Upper lobe of right lung (tissue), 1 donor: ENCODE measurements at regions not wholly inside any gene's neighbourhood (a gene's known extent, or its start where the extent isn't known, plus 50 kb on each side); places are given as distances from the start of the nearest gene placed in this dataset.

Source experiments
- ATAC-seq: fragments of 200-7000 bp; cut with Tn5 transposase; one replicate; pipeline ENCODE4 v1.9.1; 2020; ENCODE audit warnings: mild to moderate bottlenecking, moderate library complexity
- DNase-seq: peaks from one replicate; pipeline ENCODE4 v3.0.0-alpha.2; 2020
- H3K27ac ChIP-seq: fragments of 200-600 bp; one replicate; pipeline ENCODE4 v1.8.0; 2022
- H3K27me3 ChIP-seq: fragments of 200-600 bp; one replicate; pipeline ENCODE4 v1.8.0; 2022; ENCODE audit warnings: mild to moderate bottlenecking
- H3K36me3 ChIP-seq: fragments of 200-600 bp; one replicate; pipeline ENCODE4 v1.8.0; 2022
- H3K4me1 ChIP-seq: fragments of 200-600 bp; one replicate; pipeline ENCODE4 v1.8.0; 2022
- H3K4me3 ChIP-seq: fragments of 200-600 bp; one replicate; pipeline ENCODE4 v1.8.0; 2022; ENCODE audit warnings: mild to moderate bottlenecking
- H3K9me3 ChIP-seq: fragments of 200-600 bp; one replicate; pipeline ENCODE4 v1.8.0; 2022
- intact Hi-C: fragments of 100-400 bp; cut with DNase I; formaldehyde crosslinking; loops from one replicate; pipeline ENCODE4 v1.11.0; 2022
- TF ChIP-seq, protein P1 (sequence below): fragments of 200-600 bp; IDR thresholded peaks from one replicate; pipeline ENCODE4 v1.8.0; 2022; ENCODE audit warnings: antibody characterized with exemption
- donor health status: DM: no; HTN: yes; CAD: no; lungs with severe emphysema.

DNA sequence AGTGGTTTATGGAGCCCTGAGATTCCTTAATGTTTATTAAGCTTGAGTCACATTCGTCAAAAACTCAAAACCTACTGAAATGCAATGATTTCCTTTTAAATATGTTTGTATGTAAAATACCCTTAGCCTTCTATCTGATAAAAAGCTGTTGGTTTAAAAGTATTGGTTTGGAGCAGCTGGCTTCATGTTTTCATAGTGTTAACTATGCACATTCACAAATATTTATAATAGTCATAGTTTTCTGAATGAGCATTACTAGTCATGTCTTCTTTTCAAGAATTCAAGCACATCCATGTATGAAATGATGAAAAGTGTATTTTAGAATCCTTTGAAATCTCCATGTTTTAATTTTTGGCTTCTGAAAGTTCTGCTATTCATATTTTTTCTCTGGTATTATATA is 558.6 kb downstream of the UTRN start:
- H3K4me1 ChIP-seq: no peaks in the 10 kb centered on the region
- H3K4me3 ChIP-seq: no peak overlapping the region
- no peaks in the 10 kb centered on the region for H3K27me3 ChIP-seq
- ATAC-seq (no peak), DNase-seq (no peak)
- no peak overlapping the region for H3K27ac ChIP-seq
- TF ChIP-seq, protein P1, sequence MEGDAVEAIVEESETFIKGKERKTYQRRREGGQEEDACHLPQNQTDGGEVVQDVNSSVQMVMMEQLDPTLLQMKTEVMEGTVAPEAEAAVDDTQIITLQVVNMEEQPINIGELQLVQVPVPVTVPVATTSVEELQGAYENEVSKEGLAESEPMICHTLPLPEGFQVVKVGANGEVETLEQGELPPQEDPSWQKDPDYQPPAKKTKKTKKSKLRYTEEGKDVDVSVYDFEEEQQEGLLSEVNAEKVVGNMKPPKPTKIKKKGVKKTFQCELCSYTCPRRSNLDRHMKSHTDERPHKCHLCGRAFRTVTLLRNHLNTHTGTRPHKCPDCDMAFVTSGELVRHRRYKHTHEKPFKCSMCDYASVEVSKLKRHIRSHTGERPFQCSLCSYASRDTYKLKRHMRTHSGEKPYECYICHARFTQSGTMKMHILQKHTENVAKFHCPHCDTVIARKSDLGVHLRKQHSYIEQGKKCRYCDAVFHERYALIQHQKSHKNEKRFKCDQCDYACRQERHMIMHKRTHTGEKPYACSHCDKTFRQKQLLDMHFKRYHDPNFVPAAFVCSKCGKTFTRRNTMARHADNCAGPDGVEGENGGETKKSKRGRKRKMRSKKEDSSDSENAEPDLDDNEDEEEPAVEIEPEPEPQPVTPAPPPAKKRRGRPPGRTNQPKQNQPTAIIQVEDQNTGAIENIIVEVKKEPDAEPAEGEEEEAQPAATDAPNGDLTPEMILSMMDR: no peak
- peaks cover 65% of the 10 kb centered on the region for H3K36me3 ChIP-seq
- no peaks in the 10 kb centered on the region for H3K9me3 ChIP-seq
- intact Hi-C loops: no loop called here

DNA sequence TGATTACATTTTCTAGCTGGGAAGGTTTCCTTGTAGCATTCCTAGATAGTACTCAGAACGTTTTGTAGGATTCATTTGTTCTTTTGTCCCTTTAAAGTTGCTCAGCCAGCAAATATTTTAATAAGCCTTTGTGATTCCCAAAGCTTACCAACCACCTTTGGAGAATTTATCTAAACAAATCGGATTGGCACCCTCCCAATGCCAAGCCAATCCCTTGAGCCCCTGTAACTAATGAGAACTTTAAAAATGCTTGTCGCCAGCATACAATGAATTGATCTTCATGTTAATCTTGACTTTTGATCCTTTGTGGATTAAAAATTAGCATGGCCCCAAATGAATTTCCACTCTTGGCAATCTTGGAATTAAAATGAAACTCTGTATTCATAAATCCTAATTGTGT is 559.5 kb downstream of the UTRN start:
- H3K4me1 ChIP-seq: no peaks in the 10 kb centered on the region
- no peak overlapping the region for H3K27ac ChIP-seq
- no peaks in the 10 kb centered on the region for H3K9me3 ChIP-seq
- intact Hi-C loops: no loop called here
- no peaks in the 10 kb centered on the region for H3K27me3 ChIP-seq
- DNase-seq: no peak
- TF ChIP-seq, protein P1: no peak
- peaks cover 63% of the 10 kb centered on the region for H3K36me3 ChIP-seq
- ATAC-seq: no peak
- H3K4me3 ChIP-seq: no peak overlapping the region

DNA sequence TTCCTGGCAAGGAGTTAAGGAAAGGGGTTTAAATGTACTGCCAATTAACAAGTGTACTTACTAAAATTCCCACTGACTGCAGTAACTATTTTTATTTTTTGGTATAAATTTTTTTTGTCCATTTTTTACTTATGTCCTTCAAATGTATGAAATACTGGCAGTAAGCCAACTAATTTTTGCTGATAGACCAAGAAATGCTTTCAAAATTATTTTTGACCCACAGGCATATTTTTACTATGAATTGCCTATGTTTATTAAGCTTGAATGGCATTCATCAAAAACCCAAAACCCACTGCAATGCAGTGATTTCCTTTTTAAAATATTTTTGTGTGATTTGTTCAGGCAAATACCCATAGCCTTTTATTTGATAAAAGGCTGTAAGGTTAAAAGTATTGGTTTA is 560.1 kb downstream of the UTRN start:
- DNase-seq (no peak), ATAC-seq (no peak)
- no peaks in the 10 kb centered on the region for H3K27me3 ChIP-seq
- no peaks in the 10 kb centered on the region for H3K4me1 ChIP-seq
- peaks cover 63% of the 10 kb centered on the region for H3K36me3 ChIP-seq
- TF ChIP-seq, protein P1: no peak
- H3K9me3 ChIP-seq: no peaks in the 10 kb centered on the region
- no peak overlapping the region for H3K27ac ChIP-seq
- intact Hi-C loops: no loop called here
- H3K4me3 ChIP-seq: no peak overlapping the region

DNA sequence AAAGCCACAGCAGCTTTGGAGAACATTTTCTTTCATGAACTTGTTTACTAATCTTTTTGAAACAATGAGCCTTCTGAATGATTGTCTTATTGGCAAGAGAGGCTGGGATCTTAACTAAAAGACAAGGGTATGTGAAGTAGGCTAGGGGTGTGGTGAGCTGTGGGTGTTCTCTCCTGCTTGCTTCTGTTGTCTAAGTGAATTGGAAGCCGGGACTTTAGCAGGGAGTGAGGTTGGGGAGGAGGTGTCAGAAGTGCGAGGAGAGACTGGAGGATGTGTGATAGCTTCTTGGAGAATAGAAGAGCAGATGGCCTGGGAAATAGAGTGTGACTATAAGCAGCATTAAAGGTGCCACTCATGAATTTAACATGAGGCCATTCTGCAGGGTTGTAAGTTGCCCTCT is 562.8 kb downstream of the UTRN start:
- DNase-seq (no peak), ATAC-seq (no peak)
- Histone ChIP-seq H3K4me1 (no peaks in the 10 kb centered on the region), H3K36me3 (peaks cover 63% of the 10 kb centered on the region), H3K27ac (no peak overlapping the region), H3K27me3 (no peaks in the 10 kb centered on the region), H3K9me3 (no peaks in the 10 kb centered on the region), H3K4me3 (no peak overlapping the region)
- TF ChIP-seq, protein P1: no peak
- intact Hi-C loops: no loop called here

DNA sequence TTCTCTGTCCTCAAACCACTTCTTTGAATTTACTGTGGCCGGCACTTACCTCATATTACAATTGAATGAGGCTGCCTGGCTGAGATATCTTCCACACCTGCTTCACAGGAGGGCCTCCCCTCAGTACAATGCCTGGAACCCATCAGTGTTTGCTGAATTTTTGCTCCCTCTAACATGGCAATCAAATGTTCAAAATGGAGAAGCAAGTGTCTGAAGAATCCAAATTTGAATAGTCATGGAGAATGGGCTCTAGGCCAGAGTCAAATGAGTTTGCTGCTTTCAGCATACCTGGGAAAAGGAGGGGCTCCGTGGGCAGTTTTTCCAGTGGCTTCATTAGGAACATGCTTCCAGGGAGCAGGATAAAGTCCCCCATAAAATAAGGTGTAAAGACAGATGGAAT is 564.8 kb downstream of the UTRN start:
- H3K36me3 ChIP-seq: peaks cover 60% of the 10 kb centered on the region
- no peaks in the 10 kb centered on the region for H3K9me3 ChIP-seq
- no peaks in the 10 kb centered on the region for H3K4me1 ChIP-seq
- no peak for ATAC-seq
- no peak overlapping the region for H3K4me3 ChIP-seq
- H3K27ac ChIP-seq: no peak overlapping the region
- TF ChIP-seq, protein P1: no peak
- intact Hi-C loops: no loop called here
- no peaks in the 10 kb centered on the region for H3K27me3 ChIP-seq
- DNase-seq: no peak

DNA sequence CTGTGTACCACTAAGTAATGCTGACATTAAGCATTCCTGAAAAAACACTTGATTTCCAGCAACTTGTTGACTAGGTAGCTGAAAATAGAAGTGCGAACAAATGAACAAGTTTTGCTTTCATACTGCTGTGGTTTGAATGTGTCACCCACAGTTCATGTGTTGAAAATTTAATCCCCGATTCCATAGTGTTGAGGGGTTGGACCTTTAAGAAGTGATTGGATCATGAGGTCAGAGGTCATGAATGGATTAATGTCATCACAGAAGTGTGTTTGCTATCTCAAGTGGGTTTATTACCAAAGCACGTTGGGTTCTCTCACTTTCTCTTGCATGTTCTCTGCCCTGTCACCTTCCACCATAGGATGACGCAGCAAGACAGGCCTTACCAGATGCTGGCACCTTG is 568.5 kb downstream of the UTRN start:
- Histone ChIP-seq H3K27ac (no peak overlapping the region), H3K36me3 (peaks cover 40% of the 10 kb centered on the region), H3K4me3 (no peak overlapping the region), H3K9me3 (no peaks in the 10 kb centered on the region), H3K4me1 (no peaks in the 10 kb centered on the region), H3K27me3 (no peaks in the 10 kb centered on the region)
- no peak for ATAC-seq
- TF ChIP-seq, protein P1: no peak
- DNase-seq: no peak
- intact Hi-C loops: no loop called here
